Glutamatergic neuron (in vitro differentiated cells): ENCODE measurements at regions not wholly inside any gene's neighbourhood (a gene's known extent, or its start where the extent isn't known, plus 50 kb on each side); places are given as distances from the start of the nearest gene placed in this dataset.

Source experiments
- DNase-seq: peaks from one replicate; pipeline ENCODE4 v3.0.0; 2022
- H3K27ac Mint-ChIP-seq: one replicate; pipeline ENCODE4 v1.8.0; 2020; ENCODE audit warnings: mild to moderate bottlenecking, mixed read lengths, inconsistent platforms; ENCODE audit not compliant: unreplicated experiment
- H3K27me3 Mint-ChIP-seq: one replicate; pipeline ENCODE4 v1.8.0; 2020; ENCODE audit warnings: mild to moderate bottlenecking, moderate library complexity, mixed read lengths, inconsistent platforms; ENCODE audit not compliant: unreplicated experiment
- H3K36me3 Mint-ChIP-seq: one replicate; pipeline ENCODE4 v1.8.0; 2020; ENCODE audit warnings: mild to moderate bottlenecking, mixed read lengths, inconsistent platforms; ENCODE audit not compliant: unreplicated experiment
- H3K4me1 Mint-ChIP-seq: one replicate; pipeline ENCODE4 v1.8.0; 2020; ENCODE audit warnings: mild to moderate bottlenecking, low read depth, mixed read lengths, inconsistent platforms; ENCODE audit not compliant: unreplicated experiment
- H3K4me3 Mint-ChIP-seq: one replicate; pipeline ENCODE4 v1.8.0; 2020; ENCODE audit warnings: mild to moderate bottlenecking, mixed read lengths, inconsistent platforms; ENCODE audit not compliant: unreplicated experiment
- H3K9me3 Mint-ChIP-seq: one replicate; pipeline ENCODE4 v1.8.0; 2020; ENCODE audit warnings: mild to moderate bottlenecking, moderate library complexity, mixed read lengths, inconsistent platforms; ENCODE audit not compliant: unreplicated experiment
- CTCF ChIP-seq: fragments of 200-600 bp; sonication (generic); IDR thresholded peaks from one replicate; pipeline ENCODE4 v1.5.0; 2021; ENCODE audit not compliant: partially characterized antibody, unreplicated experiment

DNA sequence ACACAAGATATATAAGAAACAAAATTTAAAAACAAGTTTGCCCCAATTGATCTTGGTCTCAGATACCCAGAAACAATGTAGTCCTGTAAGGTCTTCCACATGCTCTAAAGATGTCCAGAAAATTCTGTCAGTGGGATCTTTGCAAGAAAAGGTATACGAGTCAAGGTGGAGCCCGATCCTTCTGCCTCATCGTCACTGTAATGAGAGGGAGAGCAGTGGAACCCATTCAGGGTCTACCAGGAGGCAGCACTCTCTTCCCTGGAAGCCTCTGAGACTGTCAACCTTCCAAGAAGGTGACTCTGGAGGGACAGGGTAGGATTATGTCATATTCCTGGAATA is 112.8 kb downstream of the JCAD start:
- no peak for TF ChIP-seq CTCF
- H3K4me3 Mint-ChIP-seq, result no peak overlapping the region
- DNase-seq, result no peak
- no peaks in the 10 kb centered on the region for H3K9me3 Mint-ChIP-seq
- H3K4me1 Mint-ChIP-seq, result peaks cover 1% of the 10 kb centered on the region
- H3K27ac Mint-ChIP-seq, result no peak overlapping the region
- no peaks in the 10 kb centered on the region for H3K36me3 Mint-ChIP-seq
- peaks cover 1% of the 10 kb centered on the region for H3K27me3 Mint-ChIP-seq

- H3K4me1 Mint-ChIP-seq, result no peaks in the 10 kb centered on the region
- H3K27me3 Mint-ChIP-seq, result no peaks in the 10 kb centered on the region
- no peak for TF ChIP-seq CTCF
- H3K4me3 Mint-ChIP-seq, result no peak overlapping the region
- no peak for DNase-seq
- no peaks in the 10 kb centered on the region for H3K9me3 Mint-ChIP-seq
- no peak overlapping the region for H3K27ac Mint-ChIP-seq
- H3K36me3 Mint-ChIP-seq, result no peaks in the 10 kb centered on the region
These were observed 117.9 kb downstream of the JCAD start for GRCh38 chr10:29941476-29941875.

GRCh38 chr10:29932991-29933390 is 126.4 kb downstream of the JCAD start:
- Mint-ChIP-seq H3K27ac (no peak overlapping the region), H3K27me3 (peaks cover 2% of the 10 kb centered on the region)
- TF ChIP-seq CTCF, result no peak

GRCh38 chr10:29931833-29932232 is 127.6 kb downstream of the JCAD start:
- H3K27ac Mint-ChIP-seq, result no peak overlapping the region
- H3K36me3 Mint-ChIP-seq, result peaks cover 8% of the 10 kb centered on the region
- no peak for DNase-seq
- no peaks in the 10 kb centered on the region for H3K4me1 Mint-ChIP-seq
- no peak overlapping the region for H3K4me3 Mint-ChIP-seq
- peaks cover 7% of the 10 kb centered on the region for H3K9me3 Mint-ChIP-seq
- no peak for TF ChIP-seq CTCF
- H3K27me3 Mint-ChIP-seq, result peaks cover 2% of the 10 kb centered on the region

More at GRCh38 chr10:29932991-29933390, 126.4 kb downstream of the JCAD start:
- H3K4me3 Mint-ChIP-seq, result no peak overlapping the region
- H3K4me1 Mint-ChIP-seq, result no peaks in the 10 kb centered on the region
- no peak for DNase-seq
- peaks cover 6% of the 10 kb centered on the region for H3K9me3 Mint-ChIP-seq
- H3K36me3 Mint-ChIP-seq, result peaks cover 8% of the 10 kb centered on the region

- Mint-ChIP-seq H3K36me3 (peaks cover 8% of the 10 kb centered on the region), H3K27me3 (peaks cover 10% of the 10 kb centered on the region), H3K4me1 (peaks cover 7% of the 10 kb centered on the region), H3K27ac (no peak overlapping the region), H3K4me3 (no peak overlapping the region), H3K9me3 (peaks cover 10% of the 10 kb centered on the region)
- no peak for DNase-seq
- no peak for TF ChIP-seq CTCF
These were observed 130.4 kb downstream of the JCAD start for GRCh38 chr10:29929006-29929405.
